H1 (cell line): ENCODE measurements at regions not wholly inside any gene's neighbourhood (a gene's known extent, or its start where the extent isn't known, plus 50 kb on each side); places are given as distances from the start of the nearest gene placed in this dataset.

Source experiments
- CTCF ChIA-PET: fragments of 300-600 bp; sonication (Branson Sonifier 250); formaldehyde crosslinking; loops from one replicate; lab custom pipeline; 2021; ENCODE audit not compliant: partially characterized antibody; lab: Charles Lee
- POLR2A ChIA-PET: fragments of 300-600 bp; sonication (Branson Sonifier 250); formaldehyde crosslinking; loops from one replicate; lab custom pipeline; 2021; ENCODE audit warnings: inconsistent platforms; ENCODE audit not compliant: partially characterized antibody; lab: Charles Lee
- DNase-seq, 2 experiments: peaks; one replicate each; pipeline versions ENCODE4 v3.0.0 to v3.0.0-alpha.2; 2010 to 2022; ENCODE audit warnings: low spot score in 2 of 2, low read depth in 1 of 2, mixed read lengths in 1 of 2
- FAIRE-seq: peaks from 2 replicates; lab custom pipeline; 2011; peaks lifted over from hg19 to GRCh38; lab: Jason Lieb, UNC
- H2AFZ ChIP-seq: 2 replicates; pipeline ENCODE4 v1.8.1; 2012; ENCODE audit warnings: low read length, inconsistent platforms
- H2AK5ac ChIP-seq: 2 replicates; pipeline ENCODE4 v1.6.1; 2013; ENCODE audit warnings: low read depth, low read length
- H2BK120ac ChIP-seq: replicated peaks from 2 replicates; pipeline ENCODE3; 2013; ENCODE audit warnings: low read depth, low read length, inconsistent platforms
- H2BK12ac ChIP-seq: 2 replicates; pipeline ENCODE4 v1.6.1; 2013; ENCODE audit warnings: low read depth, low read length
- H2BK15ac ChIP-seq: 2 replicates; pipeline ENCODE4 v1.6.1; 2013; ENCODE audit warnings: low read length
- H2BK20ac ChIP-seq: 2 replicates; pipeline ENCODE4 v1.6.1; 2013; ENCODE audit warnings: low read length
- H2BK5ac ChIP-seq: 2 replicates; pipeline ENCODE4 v1.6.1; 2013; ENCODE audit warnings: low read depth, low read length
- H3K14ac ChIP-seq: 2 replicates; pipeline ENCODE4 v1.6.1; 2013; ENCODE audit warnings: inconsistent platforms; ENCODE audit not compliant: insufficient read length
- H3K18ac ChIP-seq: 2 replicates; pipeline ENCODE4 v1.6.1; 2013; ENCODE audit warnings: low read length; ENCODE audit errors: extremely low read depth
- H3K23ac ChIP-seq: 2 replicates; pipeline ENCODE4 v1.6.1; 2013; ENCODE audit warnings: inconsistent platforms; ENCODE audit not compliant: insufficient read length
- H3K23me2 ChIP-seq: 2 replicates; pipeline ENCODE4 v1.6.1; 2013; ENCODE audit warnings: low read depth, low read length
- H3K27ac ChIP-seq: 2 replicates; pipeline ENCODE4 v1.6.1; 2011; ENCODE audit warnings: low read depth, low read length, inconsistent platforms
- H3K27me3 ChIP-seq, 4 experiments: replicated peaks in 1 of 4; 1 replicate in 1 of 4; 2 replicates in 3 of 4; pipeline versions ENCODE4 v1.6.1 to v1.8.1; 2011 to 2013; ENCODE audit warnings: low read length in 3 of 4, mild to moderate bottlenecking in 3 of 4, inconsistent platforms in 2 of 4, mixed read lengths in 2 of 4, moderate library complexity in 1 of 4; ENCODE audit not compliant: control insufficient read depth in 3 of 4, insufficient read depth in 3 of 4; ENCODE audit errors: extremely low read depth in 1 of 4
- H3K36me3 ChIP-seq, 4 experiments: 2 replicates each; pipeline versions ENCODE4 v1.6.1 to v1.8.1; 2011 to 2013; ENCODE audit warnings: mild to moderate bottlenecking in 4 of 4, low read length in 3 of 4, moderate library complexity in 2 of 4, control low read depth in 1 of 4, inconsistent platforms in 1 of 4; ENCODE audit not compliant: insufficient read depth in 4 of 4, control insufficient read depth in 2 of 4
- H3K4ac ChIP-seq: replicated peaks from 2 replicates; pipeline ENCODE3; 2013; ENCODE audit warnings: low read length, low read depth, mixed read lengths, inconsistent platforms; ENCODE audit not compliant: insufficient read length
- H3K4me1 ChIP-seq, 4 experiments: replicated peaks in 1 of 4; 1 replicate in 1 of 4; 2 replicates in 3 of 4; pipeline versions ENCODE4 v1.6.1 to v1.8.1; 2011 to 2013; ENCODE audit warnings: low read length in 3 of 4, inconsistent platforms in 2 of 4, mixed read lengths in 1 of 4; ENCODE audit not compliant: insufficient read depth in 4 of 4, control insufficient read depth in 3 of 4
- H3K4me2 ChIP-seq, 2 experiments: 2 replicates each; pipeline versions ENCODE4 v1.6.1 to v1.8.1; 2011 to 2013; ENCODE audit warnings: low read depth in 2 of 2, low read length in 2 of 2, control low read depth in 1 of 2, inconsistent platforms in 1 of 2, mild to moderate bottlenecking in 1 of 2; ENCODE audit not compliant: insufficient read depth in 1 of 2
- H3K4me3 ChIP-seq, 4 experiments: fragments of 200-600, 300-600 bp in 1 of 4; sonication (generic), shearing (Covaris generic), sonication (Bioruptor Twin) in 1 of 4; 2 replicates each; pipeline versions ENCODE4 v1.5.1 to v1.8.1; 2011 to 2016; ENCODE audit warnings: low read length in 4 of 4, low read depth in 3 of 4, control low read depth in 2 of 4, inconsistent platforms in 2 of 4, mild to moderate bottlenecking in 2 of 4, mixed read lengths in 1 of 4, moderate library complexity in 1 of 4; ENCODE audit not compliant: insufficient read depth in 2 of 4; ENCODE audit errors: extremely low read depth in 1 of 4
- H3K56ac ChIP-seq: replicated peaks from 2 replicates; pipeline ENCODE3; 2013; ENCODE audit warnings: low read depth, mild to moderate bottlenecking, mixed read lengths, low read length, inconsistent platforms; ENCODE audit not compliant: insufficient read length
- H3K79me1 ChIP-seq: 2 replicates; pipeline ENCODE4 v1.6.1; 2013; ENCODE audit warnings: low read depth, low read length, control low read depth
- H3K79me2 ChIP-seq, 2 experiments: 2 replicates each; pipeline versions ENCODE4 v1.6.1 to v1.8.1; 2012 to 2013; ENCODE audit warnings: low read length in 2 of 2, mild to moderate bottlenecking in 2 of 2, inconsistent platforms in 1 of 2; ENCODE audit not compliant: insufficient read depth in 2 of 2, control insufficient read depth in 1 of 2
- H3K9ac ChIP-seq, 4 experiments: replicated peaks in 1 of 4; 1 replicate in 1 of 4; 2 replicates in 3 of 4; pipeline versions ENCODE4 v1.6.1 to v1.8.1; 2011 to 2013; ENCODE audit warnings: low read depth in 3 of 4, low read length in 3 of 4, control low read depth in 2 of 4, mild to moderate bottlenecking in 2 of 4, moderate library complexity in 2 of 4, inconsistent platforms in 1 of 4; ENCODE audit errors: extremely low read depth in 1 of 4
- H3K9me3 ChIP-seq, 2 experiments: 2 replicates each; pipeline versions ENCODE4 v1.6.1 to v1.8.1; 2012 to 2013; ENCODE audit warnings: mild to moderate bottlenecking in 2 of 2, moderate library complexity in 2 of 2, control low read depth in 1 of 2, inconsistent platforms in 1 of 2, low read depth in 1 of 2, low read length in 1 of 2, mixed read lengths in 1 of 2; ENCODE audit not compliant: insufficient read depth in 2 of 2
- H4K20me1 ChIP-seq, 2 experiments: replicated peaks in 1 of 2; 2 replicates each; pipeline versions ENCODE3 to v1.8.1; 2011 to 2013; ENCODE audit warnings: inconsistent platforms in 2 of 2, low read length in 2 of 2, mild to moderate bottlenecking in 1 of 2; ENCODE audit not compliant: insufficient read depth in 2 of 2, control insufficient read depth in 1 of 2
- H4K5ac ChIP-seq: 2 replicates; pipeline ENCODE4 v1.6.1; 2013; ENCODE audit warnings: low read length, low read depth, mixed read lengths, inconsistent platforms; ENCODE audit not compliant: insufficient read length
- H4K8ac ChIP-seq: 2 replicates; pipeline ENCODE4 v1.8.0; 2013; ENCODE audit warnings: mild to moderate bottlenecking, moderate library complexity, low read length, inconsistent platforms; ENCODE audit not compliant: insufficient read depth; ENCODE audit errors: extremely low read depth
- H4K91ac ChIP-seq: replicated peaks from 2 replicates; pipeline ENCODE3; 2013; ENCODE audit warnings: low read length, mixed read lengths, inconsistent platforms; ENCODE audit not compliant: insufficient read length
- BRCA1 ChIP-seq: IDR thresholded peaks from 2 replicates; pipeline ENCODE4 v1.6.1; 2012; ENCODE audit warnings: low read depth, low read length, improper control_type of control experiment
- EGR1 ChIP-seq: IDR thresholded peaks from 2 replicates; pipeline ENCODE4 v1.6.1; 2011; ENCODE audit warnings: low read depth, low read length, borderline replicate concordance
- HDAC6 ChIP-seq: IDR thresholded peaks from one replicate; pipeline ENCODE4 v1.7.1; 2012; ENCODE audit warnings: low read depth, mild to moderate bottlenecking, inconsistent platforms, low read length, moderate library complexity
- JUND ChIP-seq: IDR thresholded peaks from 2 replicates; pipeline ENCODE4 v1.6.1; 2011; ENCODE audit warnings: mild to moderate bottlenecking, improper control_type of control experiment, low read length
- KDM5A ChIP-seq: fragments of 200-600 bp; IDR thresholded peaks from 2 replicates; pipeline ENCODE4 v1.7.1; 2012; ENCODE audit warnings: mild to moderate bottlenecking, low read length, inconsistent platforms, mixed read lengths
- POLR2AphosphoS5 ChIP-seq: IDR thresholded peaks from 2 replicates; pipeline ENCODE4 v1.6.1; 2011; ENCODE audit warnings: low read depth, low read length
- RAD21 ChIP-seq, 2 experiments: IDR thresholded peaks in 1 of 2; conservative IDR thresholded peaks in 1 of 2; 2 replicates each; pipeline ENCODE4 v1.6.1; 2011; ENCODE audit warnings: low read depth in 2 of 2, low read length in 2 of 2, improper control_type of control experiment in 1 of 2, inconsistent platforms in 1 of 2, mild to moderate bottlenecking in 1 of 2, moderate library complexity in 1 of 2
- RBBP5 ChIP-seq: IDR thresholded peaks from 2 replicates; pipeline ENCODE4 v1.7.1; 2012; ENCODE audit warnings: low read depth, mild to moderate bottlenecking, inconsistent platforms, low read length, moderate library complexity, borderline replicate concordance
- RXRA ChIP-seq: IDR thresholded peaks from 2 replicates; pipeline ENCODE4 v1.6.1; 2011; ENCODE audit warnings: low read depth, mild to moderate bottlenecking, low read length, moderate library complexity; ENCODE audit not compliant: insufficient read depth
- SIX5 ChIP-seq: IDR thresholded peaks from 2 replicates; pipeline ENCODE4 v1.6.1; 2011; ENCODE audit warnings: mild to moderate bottlenecking, low read depth, low read length
- SP1 ChIP-seq: IDR thresholded peaks from 2 replicates; pipeline ENCODE4 v1.6.1; 2011; ENCODE audit warnings: low read depth, low read length
- YY1 ChIP-seq: IDR thresholded peaks from 2 replicates; pipeline ENCODE4 v1.6.1; 2011; ENCODE audit warnings: low read depth, mild to moderate bottlenecking, low read length

- no peak overlapping the region for H3K14ac ChIP-seq
- H3K4ac ChIP-seq, result no peak overlapping the region
- no peak overlapping the region for H2BK120ac ChIP-seq
- no peaks in the 10 kb centered on the region for H3K36me3 ChIP-seq
- H3K27me3 ChIP-seq, result no peaks in the 10 kb centered on the region
- no peak overlapping the region for H3K18ac ChIP-seq
- peaks cover 0 to 7% of the 10 kb centered on the region in 2 experiments; a peak in 1 of 4 replicates for H3K9me3 ChIP-seq
- no peak overlapping the region for H2BK20ac ChIP-seq
- no peak for FAIRE-seq
- H3K4me3 ChIP-seq, result no peak overlapping the region
- no peak overlapping the region for H3K9ac ChIP-seq
- no peak overlapping the region for H2BK12ac ChIP-seq
- H3K4me2 ChIP-seq, result no peak overlapping the region
- no peaks in the 10 kb centered on the region for H3K4me1 ChIP-seq
- no peak overlapping the region for H2BK15ac ChIP-seq
- H3K79me1 ChIP-seq, result no peaks in the 10 kb centered on the region
- H4K91ac ChIP-seq, result no peak overlapping the region
- H3K23ac ChIP-seq, result no peak overlapping the region
- H2BK5ac ChIP-seq, result no peak overlapping the region
- no peaks in the 10 kb centered on the region for H3K23me2 ChIP-seq
- no peak overlapping the region for H2AFZ ChIP-seq
- TF ChIP-seq RAD21 (IDR thresholded peaks at IDR 0.05 in 1 of 2, conservative IDR thresholded peaks at IDR 0.05 in 1 of 2; ENCODE audit: low read depth in 2 of 2, low read length in 2 of 2) (no peak), RBBP5 (no peak), SIX5 (no peak), YY1 (no peak), JUND (no peak), HDAC6 (no peak), SP1 (no peak), POLR2AphosphoS5 (no peak), RXRA (no peak), EGR1 (no peak), BRCA1 (no peak), KDM5A (no peak)
- TF ChIP-seq, all 59 proteins: peak for 0
- DNase-seq, result no peak
- Histone ChIP-seq H3K56ac (no peak overlapping the region), H2AK5ac (no peak overlapping the region), H4K20me1 (no peaks in the 10 kb centered on the region), H4K8ac (no peak overlapping the region), H3K27ac (no peak overlapping the region), H3K79me2 (no peaks in the 10 kb centered on the region), H4K5ac (no peak overlapping the region)
- CTCF ChIA-PET, result no interaction called here
- POLR2A ChIA-PET, result no interaction called here
These were observed 139.8 kb downstream of the CLCN4 start for GRCh38 chrX:10296576-10296975.
